GM21390 (cell line): ENCODE measurements at regions not wholly inside any gene's neighbourhood (a gene's known extent, or its start where the extent isn't known, plus 50 kb on each side); places are given as distances from the start of the nearest gene placed in this dataset.
"Not testable (repeated sequence)": the region's sequence is repeated elsewhere in the genome, so short reads cannot be mapped to it uniquely, and the experiment has no call there.

Source experiments
- ATAC-seq: cut with Tn5 transposase; IDR thresholded peaks from one replicate; pipeline ENCODE4 v1.9.1; 2021; ENCODE audit not compliant: unreplicated experiment

- ATAC-seq, result no peak
These were observed 71.8 kb downstream of the GGTLC2 start for GRCh38 chr22:22716136-22716665.

- no peak for ATAC-seq
These were observed 73.2 kb downstream of the GGTLC2 start for GRCh38 chr22:22717664-22718063.

- peak; percentile 48 for ATAC-seq
These were observed 75.8 kb downstream of the GGTLC2 start for GRCh38 chr22:22720201-22720723.

- peak; percentile 76 for ATAC-seq
These were observed 76.4 kb downstream of the GGTLC2 start for GRCh38 chr22:22720724-22721261.

- no peak for ATAC-seq
These were observed 77.4 kb downstream of the GGTLC2 start for GRCh38 chr22:22721681-22722354.

GRCh38 chr22:22728382-22728781 lies 84.0 kb downstream of the GGTLC2 start:
- ATAC-seq, result no peak

- ATAC-seq, result no peak
These were observed 86.4 kb downstream of the GGTLC2 start for GRCh38 chr22:22730655-22731373.

- ATAC-seq, result no peak
These were observed 86.9 kb downstream of the GGTLC2 start for GRCh38 chr22:22731374-22731676.

- ATAC-seq, result not testable (repeated sequence)
These were observed 88.6 kb downstream of the GGTLC2 start for GRCh38 chr22:22733006-22733405.

- ATAC-seq, result no peak
These were observed 89.5 kb downstream of the GGTLC2 start for GRCh38 chr22:22733881-22734373.

GRCh38 chr22:22734395-22735272 lies 90.2 kb downstream of the GGTLC2 start:
- not testable (repeated sequence) for ATAC-seq

- ATAC-seq, result not testable (repeated sequence)
These were observed 90.9 kb downstream of the GGTLC2 start for GRCh38 chr22:22735276-22735675.

GRCh38 chr22:22735695-22736611 lies 91.5 kb downstream of the GGTLC2 start:
- ATAC-seq, result no peak

GRCh38 chr22:22737590-22737989 lies 93.2 kb downstream of the GGTLC2 start:
- ATAC-seq, result no peak

- ATAC-seq, result no peak
These were observed 94.7 kb downstream of the GGTLC2 start for GRCh38 chr22:22738959-22739585.

GRCh38 chr22:22740560-22741276 lies 96.3 kb downstream of the GGTLC2 start:
- no peak for ATAC-seq

- no peak for ATAC-seq
These were observed 97.4 kb downstream of the GGTLC2 start for GRCh38 chr22:22741843-22742242.

GRCh38 chr22:22742641-22743040 lies 98.2 kb downstream of the GGTLC2 start:
- no peak for ATAC-seq
